ENCODE measurements at regions not wholly inside any gene's neighbourhood (a gene's known extent, or its start where the extent isn't known, plus 50 kb on each side); places are given as distances from the start of the nearest gene placed in this dataset.

DNA sequence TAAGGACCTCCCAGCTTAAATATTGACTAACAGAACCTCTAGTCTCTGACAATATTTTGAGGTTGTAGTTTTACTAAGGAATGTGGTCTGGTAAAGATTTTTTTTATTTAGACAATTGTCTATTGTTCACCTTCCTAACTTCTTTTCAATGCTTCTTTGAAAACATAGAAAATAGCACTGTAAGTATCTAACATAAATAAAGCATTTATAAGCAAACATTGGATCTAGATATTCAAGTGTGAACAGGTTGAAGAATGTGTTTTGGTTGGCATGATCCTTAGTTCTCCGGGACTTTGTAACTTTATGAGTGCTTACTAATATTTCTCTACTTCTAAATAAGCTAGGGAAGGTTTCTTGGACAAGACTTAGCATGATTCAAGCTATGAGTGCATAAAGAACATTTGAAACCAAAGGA is 285.4 kb upstream of the ARSJ start:
- H3K4me1 ChIP-seq (ENCODE audit: low read depth): no peaks in the 10 kb centered on the region
- H3K4me3 ChIP-seq: no peak overlapping the region
- H3K27ac ChIP-seq: no peak overlapping the region
- no peaks in the 10 kb centered on the region for H3K36me3 ChIP-seq
- no peaks in the 10 kb centered on the region for H3K9me3 ChIP-seq (ENCODE audit: low read depth)
- no peaks in the 10 kb centered on the region for H3K27me3 ChIP-seq
- TF ChIP-seq, protein P1, sequence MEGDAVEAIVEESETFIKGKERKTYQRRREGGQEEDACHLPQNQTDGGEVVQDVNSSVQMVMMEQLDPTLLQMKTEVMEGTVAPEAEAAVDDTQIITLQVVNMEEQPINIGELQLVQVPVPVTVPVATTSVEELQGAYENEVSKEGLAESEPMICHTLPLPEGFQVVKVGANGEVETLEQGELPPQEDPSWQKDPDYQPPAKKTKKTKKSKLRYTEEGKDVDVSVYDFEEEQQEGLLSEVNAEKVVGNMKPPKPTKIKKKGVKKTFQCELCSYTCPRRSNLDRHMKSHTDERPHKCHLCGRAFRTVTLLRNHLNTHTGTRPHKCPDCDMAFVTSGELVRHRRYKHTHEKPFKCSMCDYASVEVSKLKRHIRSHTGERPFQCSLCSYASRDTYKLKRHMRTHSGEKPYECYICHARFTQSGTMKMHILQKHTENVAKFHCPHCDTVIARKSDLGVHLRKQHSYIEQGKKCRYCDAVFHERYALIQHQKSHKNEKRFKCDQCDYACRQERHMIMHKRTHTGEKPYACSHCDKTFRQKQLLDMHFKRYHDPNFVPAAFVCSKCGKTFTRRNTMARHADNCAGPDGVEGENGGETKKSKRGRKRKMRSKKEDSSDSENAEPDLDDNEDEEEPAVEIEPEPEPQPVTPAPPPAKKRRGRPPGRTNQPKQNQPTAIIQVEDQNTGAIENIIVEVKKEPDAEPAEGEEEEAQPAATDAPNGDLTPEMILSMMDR (IDR thresholded peaks at IDR 0.05; ENCODE audit: low read depth, low read length): no peak
- DNase-seq (ENCODE audit: low read depth in 1 of 2, low spot score in 1 of 2): no peak

DNA sequence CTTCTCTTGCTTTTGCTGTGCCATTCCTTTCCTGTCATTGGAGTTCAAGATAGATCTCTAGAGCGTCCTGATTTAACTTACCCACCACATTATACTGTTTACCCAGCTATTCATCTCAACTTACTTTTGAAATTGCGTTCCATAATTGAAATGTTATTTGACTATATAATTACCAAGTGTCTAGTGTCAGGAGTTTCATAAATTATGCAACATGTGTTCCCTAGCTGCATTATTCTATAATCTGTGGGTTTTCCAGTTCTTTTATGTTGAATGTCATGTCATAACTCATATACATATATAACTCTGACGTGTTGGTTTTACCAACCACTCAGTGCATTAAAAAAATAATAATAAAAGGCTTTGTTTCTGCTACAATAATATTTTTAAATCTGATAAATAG is 285.9 kb upstream of the ARSJ start:
- TF ChIP-seq, protein P1 (IDR thresholded peaks at IDR 0.05; ENCODE audit: low read depth, low read length): no peak
- Histone ChIP-seq H3K27ac (no peak overlapping the region), H3K27me3 (no peaks in the 10 kb centered on the region), H3K4me3 (no peak overlapping the region), H3K4me1 (ENCODE audit: low read depth) (no peaks in the 10 kb centered on the region), H3K9me3 (ENCODE audit: low read depth) (no peaks in the 10 kb centered on the region), H3K36me3 (no peaks in the 10 kb centered on the region)
- DNase-seq (ENCODE audit: low read depth in 1 of 2, low spot score in 1 of 2): no peak

DNA sequence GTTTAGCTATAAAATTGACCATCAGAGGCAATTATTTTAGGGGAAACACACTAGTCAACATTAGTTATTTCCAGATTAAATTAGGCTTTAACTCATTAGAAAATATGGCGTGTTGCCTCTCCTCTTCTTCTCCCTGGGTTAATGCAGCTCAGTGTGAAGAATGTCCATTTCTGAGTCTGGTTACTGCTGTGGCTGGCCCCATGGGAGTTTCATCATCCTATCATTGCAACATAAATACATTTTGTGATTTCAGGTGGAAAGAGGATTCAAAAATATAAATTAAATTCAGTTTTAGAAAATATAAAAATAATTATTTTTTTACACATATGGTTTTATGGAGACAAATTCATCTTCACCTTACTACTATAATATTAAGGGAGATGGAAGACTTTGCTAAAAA is 288.5 kb upstream of the ARSJ start:
- Histone ChIP-seq H3K9me3 (ENCODE audit: low read depth) (no peaks in the 10 kb centered on the region), H3K27me3 (no peaks in the 10 kb centered on the region), H3K27ac (no peak overlapping the region), H3K4me3 (no peak overlapping the region), H3K36me3 (no peaks in the 10 kb centered on the region), H3K4me1 (ENCODE audit: low read depth) (no peaks in the 10 kb centered on the region)
- TF ChIP-seq, protein P1 (IDR thresholded peaks at IDR 0.05; ENCODE audit: low read depth, low read length): no peak
- DNase-seq (ENCODE audit: low read depth in 1 of 2, low spot score in 1 of 2): peak in 1 of 2 donors; percentile 23

DNA sequence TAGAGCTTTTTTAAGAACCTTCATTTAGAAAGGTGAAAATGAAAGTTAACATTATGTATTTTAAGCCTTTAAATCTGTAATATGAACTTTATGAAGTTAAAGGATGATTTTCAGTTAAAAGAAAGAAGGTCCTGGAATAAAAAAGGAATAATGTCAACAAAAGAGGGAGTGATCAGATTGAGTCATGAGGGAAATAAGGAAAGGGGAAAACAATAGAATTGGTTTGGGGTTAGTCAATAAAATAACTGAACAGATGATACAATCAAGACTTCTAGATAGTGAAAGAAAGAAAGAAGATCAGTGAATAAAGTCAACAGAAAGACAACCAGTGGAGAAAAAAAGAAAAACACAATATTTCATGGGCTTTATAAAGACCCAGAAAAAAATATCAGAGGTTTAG is 291.6 kb upstream of the ARSJ start:
- H3K27ac ChIP-seq: no peak overlapping the region
- no peaks in the 10 kb centered on the region for H3K27me3 ChIP-seq
- TF ChIP-seq, protein P1 (IDR thresholded peaks at IDR 0.05; ENCODE audit: low read depth, low read length): no peak
- no peak overlapping the region for H3K4me3 ChIP-seq
- H3K4me1 ChIP-seq (ENCODE audit: low read depth): no peaks in the 10 kb centered on the region
- no peaks in the 10 kb centered on the region for H3K9me3 ChIP-seq (ENCODE audit: low read depth)
- no peak for DNase-seq (ENCODE audit: low read depth in 1 of 2, low spot score in 1 of 2)
- H3K36me3 ChIP-seq: no peaks in the 10 kb centered on the region

DNA sequence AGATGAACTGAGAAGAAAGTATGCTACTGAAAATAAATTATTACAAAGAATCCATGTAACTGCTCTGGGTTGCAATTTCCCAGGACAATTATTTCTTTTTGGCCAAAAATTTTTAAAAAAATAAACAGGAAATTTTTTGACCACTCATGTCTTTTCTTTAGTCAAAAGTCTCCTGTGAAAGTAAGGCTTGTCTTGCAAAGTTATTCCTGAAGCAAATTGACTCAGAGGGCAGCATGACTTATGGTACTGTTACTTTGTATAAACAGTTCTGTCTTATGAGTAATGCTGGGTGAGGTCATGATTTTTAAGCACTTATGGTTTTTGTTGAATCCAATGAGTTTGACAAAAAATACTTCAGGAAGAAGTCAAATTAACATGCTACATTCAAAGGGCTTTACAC is 292.8 kb upstream of the ARSJ start:
- no peak overlapping the region for H3K27ac ChIP-seq
- no peaks in the 10 kb centered on the region for H3K27me3 ChIP-seq
- TF ChIP-seq, protein P1 (IDR thresholded peaks at IDR 0.05; ENCODE audit: low read depth, low read length): no peak
- no peak overlapping the region for H3K4me3 ChIP-seq
- no peaks in the 10 kb centered on the region for H3K4me1 ChIP-seq (ENCODE audit: low read depth)
- DNase-seq (ENCODE audit: low read depth in 1 of 2, low spot score in 1 of 2): peak in 1 of 2 donors; percentile 77
- no peaks in the 10 kb centered on the region for H3K9me3 ChIP-seq (ENCODE audit: low read depth)
- no peaks in the 10 kb centered on the region for H3K36me3 ChIP-seq

DNA sequence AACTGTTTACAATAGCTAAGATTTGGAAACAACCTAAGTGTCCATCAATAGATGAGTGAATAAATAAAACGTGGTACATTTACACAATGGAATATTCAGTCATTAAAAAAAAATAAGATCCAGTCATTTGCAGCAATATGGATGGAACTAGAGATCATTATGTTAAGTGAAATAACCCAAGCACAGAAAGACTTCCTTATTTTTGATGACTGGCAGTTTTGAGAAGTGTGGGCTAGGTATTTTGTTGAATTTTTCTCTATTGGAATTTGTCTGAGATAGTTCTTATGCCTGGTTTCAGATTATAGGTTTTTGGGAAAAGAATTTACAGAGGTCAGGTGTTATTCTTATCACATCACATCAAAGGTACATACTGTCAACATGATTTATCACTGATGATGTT is 293.8 kb upstream of the ARSJ start:
- Histone ChIP-seq H3K27me3 (no peaks in the 10 kb centered on the region), H3K4me1 (ENCODE audit: low read depth) (no peaks in the 10 kb centered on the region), H3K9me3 (ENCODE audit: low read depth) (no peaks in the 10 kb centered on the region), H3K4me3 (no peak overlapping the region), H3K36me3 (no peaks in the 10 kb centered on the region), H3K27ac (no peak overlapping the region)
- no peak for DNase-seq (ENCODE audit: low read depth in 1 of 2, low spot score in 1 of 2)
- TF ChIP-seq, protein P1 (IDR thresholded peaks at IDR 0.05; ENCODE audit: low read depth, low read length): no peak

Data from cardiac muscle cell (in vitro differentiated cells and primary cell).